Large intestine (tissue), 3 donors: ENCODE measurements at regions not wholly inside any gene's neighbourhood (a gene's known extent, or its start where the extent isn't known, plus 50 kb on each side); places are given as distances from the start of the nearest gene placed in this dataset.

Experiments
- DNase-seq, 2 donors: peaks; one replicate each; pipeline versions ENCODE4 v3.0.0 to v3.0.0-alpha.2; 2013
- H3K27ac ChIP-seq: one replicate; pipeline ENCODE4 v1.5.1; 2013; ENCODE audit warnings: low read length
- H3K27me3 ChIP-seq: 2 replicates; pipeline ENCODE4 v1.6.1; 2013; ENCODE audit warnings: low read length; ENCODE audit not compliant: control insufficient read depth, insufficient read depth
- H3K36me3 ChIP-seq: 2 replicates; pipeline ENCODE4 v1.6.1; 2013; ENCODE audit warnings: low read length; ENCODE audit not compliant: control insufficient read depth, insufficient read depth
- H3K4me1 ChIP-seq: one replicate; pipeline ENCODE4 v1.6.1; 2013; ENCODE audit warnings: low read length; ENCODE audit not compliant: control insufficient read depth, insufficient read depth
- H3K4me3 ChIP-seq: one replicate; pipeline ENCODE4 v1.5.1; 2013; ENCODE audit warnings: low read length
- H3K9me3 ChIP-seq: one replicate; pipeline ENCODE4 v1.6.1; 2013; ENCODE audit warnings: mild to moderate bottlenecking, low read depth, low read length, moderate library complexity; ENCODE audit not compliant: control insufficient read depth
- WGBS: methylation state at CpG from one replicate; pipeline ENCODE4 v1.1.5; 2013; ENCODE audit warnings: low lambda C conversion rate; ENCODE audit not compliant: insufficient coverage; 5-methylcytosine and 5-hydroxymethylcytosine counted together

DNA sequence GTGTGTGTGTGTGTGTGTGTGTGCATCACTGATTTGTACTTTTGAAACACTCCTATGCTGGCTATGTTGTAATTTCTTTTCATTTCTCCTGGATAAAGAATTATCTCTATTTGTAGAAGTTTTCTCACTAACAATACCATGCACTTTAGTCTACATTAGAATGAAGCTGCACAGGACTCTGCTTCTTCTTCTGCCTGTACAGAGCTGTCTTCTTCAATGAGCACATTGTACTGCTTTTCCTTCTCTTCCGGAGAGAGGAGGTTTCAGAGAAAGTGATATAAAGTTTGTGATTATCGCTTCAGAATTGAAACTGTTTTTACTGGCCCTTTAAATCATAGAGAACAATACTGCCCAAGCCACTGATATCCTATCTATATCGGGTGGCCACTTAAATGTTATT, 677.0 kb downstream of the NR2F1-AS1 start:
- Histone ChIP-seq H3K4me3 (no peak overlapping the region), H3K4me1 (no peaks in the 10 kb centered on the region), H3K27ac (no peak overlapping the region), H3K9me3 (no peaks in the 10 kb centered on the region), H3K27me3 (no peaks in the 10 kb centered on the region), H3K36me3 (no peaks in the 10 kb centered on the region)
- WGBS = 17% methylated on average over 1 of the region's 3 CpGs
- no peak for DNase-seq

DNA sequence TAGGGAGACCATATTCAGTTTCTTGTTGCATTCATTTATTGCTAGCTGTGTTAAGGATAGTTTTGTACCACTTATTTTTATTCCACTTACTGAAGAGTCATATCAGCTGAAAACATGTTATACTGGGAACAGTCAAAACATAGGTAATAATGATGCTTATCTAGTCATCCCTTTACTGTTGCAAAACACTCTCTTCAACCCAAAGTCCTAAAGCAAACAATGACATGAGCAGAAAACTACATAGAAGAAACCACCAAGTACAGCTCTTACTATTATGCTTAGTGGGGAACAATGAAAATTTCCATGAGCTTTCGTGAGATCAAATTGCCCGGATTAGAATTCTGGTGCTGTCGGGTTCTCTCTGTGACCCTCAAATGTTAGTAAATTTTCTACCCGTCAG, 681.4 kb downstream of the NR2F1-AS1 start:
- no peaks in the 10 kb centered on the region for H3K4me1 ChIP-seq
- no peak overlapping the region for H3K27ac ChIP-seq
- no peak for DNase-seq
- no peaks in the 10 kb centered on the region for H3K9me3 ChIP-seq
- no CpG with 5 or more reads among the region's 4 CpGs for WGBS
- H3K27me3 ChIP-seq = no peaks in the 10 kb centered on the region
- H3K4me3 ChIP-seq = no peak overlapping the region
- H3K36me3 ChIP-seq = no peaks in the 10 kb centered on the region

DNA sequence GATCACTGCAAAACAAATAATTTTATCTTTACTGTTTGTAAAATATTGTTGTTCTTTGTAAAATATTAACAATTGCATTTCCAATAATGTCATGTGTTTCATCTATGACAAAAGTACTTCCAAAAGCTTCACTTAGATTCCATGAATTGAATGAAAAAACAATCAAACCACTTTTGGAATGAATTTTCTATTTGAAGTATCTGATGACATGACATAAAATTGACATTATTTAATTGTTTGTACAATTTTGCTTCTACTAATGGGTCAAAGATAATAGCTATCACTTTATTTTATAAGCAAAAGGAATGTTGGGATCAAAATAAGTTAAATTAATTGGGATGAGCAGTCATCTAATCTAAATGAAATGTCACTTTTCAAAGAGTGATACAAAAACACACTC, 684.3 kb downstream of the NR2F1-AS1 start:
- Histone ChIP-seq H3K4me3 (no peak overlapping the region), H3K36me3 (no peaks in the 10 kb centered on the region), H3K27me3 (no peaks in the 10 kb centered on the region), H3K27ac (no peak overlapping the region), H3K9me3 (no peaks in the 10 kb centered on the region), H3K4me1 (no peaks in the 10 kb centered on the region)
- no peak for DNase-seq

DNA sequence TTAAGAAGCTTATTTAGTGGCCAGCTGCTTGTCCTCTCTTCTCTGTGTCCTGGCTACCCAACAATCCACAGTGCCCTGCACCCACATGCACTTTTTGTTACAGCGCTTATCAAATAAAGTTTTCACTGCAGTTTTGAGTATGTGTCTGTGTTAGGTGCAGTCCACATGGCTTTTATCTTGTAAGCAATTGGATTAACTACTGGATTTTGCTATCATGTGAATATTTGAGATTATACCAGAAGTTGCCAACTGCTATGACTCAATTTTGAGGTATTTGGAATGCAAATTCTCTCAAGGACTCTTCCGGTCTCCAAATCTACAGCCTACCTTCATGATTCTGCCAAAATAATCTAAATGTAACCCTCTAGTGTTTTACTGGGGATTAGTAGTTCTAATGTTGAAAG, 690.2 kb downstream of the NR2F1-AS1 start:
- Histone ChIP-seq H3K27me3 (no peaks in the 10 kb centered on the region), H3K4me1 (no peaks in the 10 kb centered on the region), H3K9me3 (no peaks in the 10 kb centered on the region), H3K36me3 (no peaks in the 10 kb centered on the region), H3K4me3 (no peak overlapping the region), H3K27ac (no peak overlapping the region)
- DNase-seq = no peak
- WGBS = no CpG with 5 or more reads among the region's 2 CpGs

DNA sequence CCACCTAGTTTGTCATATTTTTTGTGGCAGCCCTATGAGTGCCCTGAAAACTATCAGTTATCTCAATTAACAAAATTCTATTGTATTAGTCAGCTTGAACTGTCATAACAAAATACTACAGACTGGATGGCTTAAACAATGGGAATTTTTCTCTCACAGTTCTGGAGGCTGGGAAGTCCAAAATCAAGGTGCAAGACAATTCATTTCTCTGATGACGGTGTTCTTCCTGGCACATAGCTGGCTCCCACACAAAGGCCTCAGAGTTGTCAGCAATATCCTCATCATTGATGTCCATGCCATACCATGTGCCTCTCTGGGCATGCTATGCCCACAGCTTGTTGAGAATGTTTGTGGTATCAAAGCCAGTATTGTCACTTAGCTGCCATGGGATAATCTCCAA, 691.9 kb downstream of the NR2F1-AS1 start:
- DNase-seq = no peak
- no peaks in the 10 kb centered on the region for H3K36me3 ChIP-seq
- H3K9me3 ChIP-seq = no peaks in the 10 kb centered on the region
- H3K4me1 ChIP-seq = no peaks in the 10 kb centered on the region
- H3K27ac ChIP-seq = no peak overlapping the region
- no peaks in the 10 kb centered on the region for H3K27me3 ChIP-seq
- no peak overlapping the region for H3K4me3 ChIP-seq
- no CpG with 5 or more reads among the region's 1 CpG for WGBS

DNA sequence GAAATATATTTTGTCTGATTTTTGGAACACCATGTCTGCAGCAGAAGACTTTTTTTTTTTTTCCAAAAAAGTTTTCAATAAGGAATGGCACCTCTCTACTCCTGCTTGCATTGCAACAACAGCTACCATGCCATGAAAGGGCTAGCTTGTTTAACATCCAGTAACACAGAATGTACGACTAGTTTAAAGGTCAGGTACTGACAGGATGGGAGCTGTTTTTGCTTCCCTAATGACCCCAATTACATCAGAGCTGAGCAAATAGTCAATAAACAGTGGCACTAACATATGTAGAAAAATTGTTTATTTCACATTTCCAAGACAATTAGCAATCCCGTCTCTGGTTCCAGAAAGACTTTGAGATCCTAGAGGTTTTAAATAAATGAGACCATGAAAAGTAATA, 693.8 kb downstream of the NR2F1-AS1 start:
- no peaks in the 10 kb centered on the region for H3K36me3 ChIP-seq
- no peaks in the 10 kb centered on the region for H3K4me1 ChIP-seq
- H3K27me3 ChIP-seq = no peaks in the 10 kb centered on the region
- no CpG with 5 or more reads among the region's 2 CpGs for WGBS
- no peak overlapping the region for H3K27ac ChIP-seq
- H3K4me3 ChIP-seq = no peak overlapping the region
- H3K9me3 ChIP-seq = no peaks in the 10 kb centered on the region
- DNase-seq = no peak

DNA sequence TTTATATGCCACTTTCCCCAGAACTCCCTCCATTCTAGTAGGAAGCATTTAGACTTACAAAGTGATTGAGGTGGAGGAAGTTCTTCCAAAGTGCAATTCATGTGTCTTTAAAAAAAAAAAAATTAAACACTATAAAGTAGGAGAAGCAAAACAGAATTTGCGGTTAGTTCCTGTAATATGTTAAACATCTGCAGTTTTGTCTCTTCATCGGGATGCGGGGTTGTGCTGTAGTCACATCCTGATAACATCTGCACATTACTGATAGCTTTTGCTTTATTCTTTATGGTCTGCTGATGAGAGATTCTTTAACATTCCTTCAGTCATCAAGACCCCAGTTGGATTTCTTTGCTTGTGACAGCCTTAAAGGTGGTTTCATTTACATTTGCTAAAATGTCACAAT, 694.3 kb downstream of the NR2F1-AS1 start:
- H3K9me3 ChIP-seq = no peaks in the 10 kb centered on the region
- no peaks in the 10 kb centered on the region for H3K4me1 ChIP-seq
- H3K27me3 ChIP-seq = no peaks in the 10 kb centered on the region
- no peak overlapping the region for H3K4me3 ChIP-seq
- no CpG with 5 or more reads among the region's 3 CpGs for WGBS
- DNase-seq = no peak
- H3K36me3 ChIP-seq = no peaks in the 10 kb centered on the region
- no peak overlapping the region for H3K27ac ChIP-seq

DNA sequence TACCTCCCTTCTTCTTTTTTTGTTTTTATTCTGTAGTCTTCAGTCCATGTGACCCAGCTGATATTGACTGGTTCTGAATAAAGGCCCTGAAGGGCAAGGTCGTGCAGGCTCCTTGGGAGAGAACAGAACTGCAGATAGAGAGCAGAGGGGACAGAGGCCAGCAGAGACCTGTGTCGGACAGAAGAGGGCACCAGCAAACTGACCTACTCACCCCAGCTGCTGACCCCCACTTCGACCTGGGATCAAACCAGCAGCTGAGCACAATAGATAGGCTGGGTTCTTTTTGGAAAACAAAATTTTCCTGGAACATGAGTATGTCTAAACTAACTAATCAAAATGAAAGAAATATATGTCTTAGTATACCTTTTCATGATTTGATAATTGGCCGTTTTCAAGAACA, 695.1 kb downstream of the NR2F1-AS1 start:
- H3K27me3 ChIP-seq = no peaks in the 10 kb centered on the region
- H3K9me3 ChIP-seq = no peaks in the 10 kb centered on the region
- 67% methylated on average over 1 of the region's 4 CpGs for WGBS
- no peaks in the 10 kb centered on the region for H3K4me1 ChIP-seq
- H3K4me3 ChIP-seq = no peak overlapping the region
- DNase-seq = no peak
- no peaks in the 10 kb centered on the region for H3K36me3 ChIP-seq
- H3K27ac ChIP-seq = no peak overlapping the region

DNA sequence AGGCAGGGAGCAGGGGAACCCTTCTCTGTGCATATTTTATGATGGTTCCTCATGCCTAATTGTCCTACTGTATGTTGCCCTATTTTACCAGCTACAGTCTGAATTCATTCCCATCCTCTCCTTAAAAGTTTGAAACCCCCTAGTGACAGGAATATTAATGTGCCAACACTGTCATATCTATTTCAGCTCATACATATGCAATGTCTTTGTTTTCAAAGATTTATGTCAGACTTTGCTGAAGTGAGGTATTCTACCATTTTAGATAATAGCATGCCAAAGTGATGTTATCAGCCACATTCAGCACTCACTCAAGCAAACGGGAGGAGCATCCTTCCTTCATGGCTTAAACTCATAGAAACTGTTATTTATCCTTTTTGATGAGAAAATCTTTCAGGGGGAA, 696.5 kb downstream of the NR2F1-AS1 start:
- Histone ChIP-seq H3K27me3 (no peaks in the 10 kb centered on the region), H3K9me3 (no peaks in the 10 kb centered on the region), H3K4me3 (no peak overlapping the region), H3K27ac (no peak overlapping the region), H3K4me1 (no peaks in the 10 kb centered on the region), H3K36me3 (no peaks in the 10 kb centered on the region)
- no peak for DNase-seq
- WGBS = 0% methylated on average over 1 of the region's 1 CpG

DNA sequence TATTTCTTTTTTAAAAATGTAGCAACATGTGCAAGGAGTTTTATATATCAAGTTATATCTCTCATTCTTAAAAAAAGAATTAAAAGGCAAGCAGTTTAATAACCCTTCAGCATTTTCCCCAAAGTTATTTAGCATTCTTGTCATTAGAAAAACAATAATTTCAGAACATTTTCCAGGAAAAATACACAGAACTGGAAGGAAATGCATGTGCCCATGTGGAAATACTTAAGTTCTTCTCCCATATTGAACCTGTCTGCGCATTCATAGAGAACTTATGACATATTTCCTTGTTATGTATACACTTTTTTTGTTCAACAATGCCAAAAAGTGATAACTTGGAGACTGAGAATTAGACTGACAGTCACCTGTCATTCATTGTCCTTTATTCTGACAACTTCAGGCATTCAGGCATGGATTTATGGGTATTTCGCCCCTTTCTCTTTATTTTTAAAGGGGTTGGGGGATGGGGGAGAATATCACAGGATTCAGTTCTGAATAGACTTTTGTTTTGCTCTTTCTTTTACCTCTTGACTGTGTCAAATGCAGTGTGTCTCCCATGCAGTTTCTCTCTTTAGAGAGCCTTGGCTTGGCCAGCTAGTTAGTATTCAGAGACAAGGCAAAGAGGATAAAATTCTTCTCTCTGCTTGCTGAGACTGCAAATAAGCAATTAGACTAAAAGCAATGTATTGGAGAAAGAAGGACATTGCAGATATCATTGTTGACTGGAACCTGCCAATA, 701.0 kb downstream of the NR2F1-AS1 start:
- 83% methylated on average over 1 of the region's 2 CpGs for WGBS
- no peak for DNase-seq
- no peaks in the 10 kb centered on the region for H3K27me3 ChIP-seq
- H3K9me3 ChIP-seq = peaks cover 6% of the 10 kb centered on the region
- H3K4me1 ChIP-seq = no peaks in the 10 kb centered on the region
- no peak overlapping the region for H3K4me3 ChIP-seq
- H3K36me3 ChIP-seq = no peaks in the 10 kb centered on the region
- H3K27ac ChIP-seq = no peak overlapping the region

DNA sequence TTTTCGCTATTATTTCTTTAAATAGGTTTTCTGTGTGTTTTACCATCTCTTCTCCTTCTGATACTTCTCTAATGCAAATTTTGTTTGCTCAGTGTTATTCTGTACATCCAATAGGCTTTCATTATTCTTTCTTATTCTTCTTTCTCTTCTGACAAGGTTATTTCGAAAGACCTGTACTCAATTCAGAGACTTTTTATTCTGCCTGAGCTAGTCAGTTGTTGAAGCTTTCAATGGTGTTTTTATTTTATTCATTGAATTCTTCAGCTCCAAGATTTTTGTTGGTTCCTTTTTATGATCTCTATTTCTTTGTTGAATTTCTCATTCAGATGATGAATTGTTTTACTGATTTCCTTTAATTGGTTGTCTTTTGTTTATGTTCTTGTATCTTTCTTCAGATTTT, 706.2 kb downstream of the NR2F1-AS1 start:
- Histone ChIP-seq H3K27ac (no peak overlapping the region), H3K9me3 (peaks cover 10% of the 10 kb centered on the region), H3K4me1 (no peaks in the 10 kb centered on the region), H3K4me3 (no peak overlapping the region), H3K36me3 (no peaks in the 10 kb centered on the region), H3K27me3 (no peaks in the 10 kb centered on the region)
- DNase-seq = no peak
- 100% methylated on average over 1 of the region's 2 CpGs for WGBS
